GM19395 (cell line): ENCODE measurements at regions not wholly inside any gene's neighbourhood (a gene's known extent, or its start where the extent isn't known, plus 50 kb on each side); places are given as distances from the start of the nearest gene placed in this dataset.
"Not testable (repeated sequence)": the region's sequence is repeated elsewhere in the genome, so short reads cannot be mapped to it uniquely, and the experiment has no call there.

Experiments used
- ATAC-seq: cut with Tn5 transposase; IDR thresholded peaks from one replicate; pipeline ENCODE4 v1.9.1; 2021; ENCODE audit warnings: mild to moderate bottlenecking, moderate library complexity; ENCODE audit not compliant: unreplicated experiment

GRCh38 chr4:1531683-1532548, 125.7 kb upstream of the NKX1-1 start:
- ATAC-seq = no peak

- no peak for ATAC-seq
Measured at GRCh38 chr4:1530356-1530755, 124.1 kb upstream of the NKX1-1 start.

GRCh38 chr4:1524761-1525160, 118.5 kb upstream of the NKX1-1 start:
- no peak for ATAC-seq

DNA sequence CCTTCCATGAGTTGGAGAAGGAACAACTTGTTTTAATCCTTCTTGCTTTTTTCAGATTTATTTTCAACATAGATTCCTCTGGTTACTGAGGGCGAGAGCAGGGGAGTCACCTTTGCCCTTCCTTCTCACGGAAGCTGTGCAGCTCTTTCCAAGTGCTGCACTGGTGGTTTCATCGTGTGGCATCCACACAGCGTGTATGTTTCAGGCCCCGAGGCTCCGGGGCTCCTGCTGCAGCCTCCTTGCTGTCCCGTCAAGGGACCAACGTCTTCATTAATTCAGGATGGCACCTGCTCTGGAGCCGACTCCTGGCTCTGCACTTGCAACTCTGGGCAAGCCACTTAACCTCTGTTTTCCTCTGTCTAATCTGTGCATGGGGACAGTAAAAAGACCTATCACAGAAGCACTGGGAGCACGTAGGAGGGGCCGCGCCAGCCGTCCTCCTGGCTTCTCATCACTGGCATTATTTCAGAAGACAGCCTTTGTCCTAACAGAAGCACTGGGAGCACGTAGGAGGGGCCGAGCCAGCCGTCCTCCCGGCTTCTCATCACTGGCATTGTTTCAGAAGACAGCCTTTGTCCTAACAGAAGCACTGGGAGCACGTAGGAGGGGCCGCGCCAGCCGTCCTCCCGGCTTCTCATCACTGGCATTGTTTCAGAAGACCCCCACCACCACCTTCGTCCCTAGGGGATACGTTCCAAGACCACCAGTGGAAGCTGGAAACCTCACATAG, 117.8 kb upstream of the NKX1-1 start:
- ATAC-seq = no peak

DNA sequence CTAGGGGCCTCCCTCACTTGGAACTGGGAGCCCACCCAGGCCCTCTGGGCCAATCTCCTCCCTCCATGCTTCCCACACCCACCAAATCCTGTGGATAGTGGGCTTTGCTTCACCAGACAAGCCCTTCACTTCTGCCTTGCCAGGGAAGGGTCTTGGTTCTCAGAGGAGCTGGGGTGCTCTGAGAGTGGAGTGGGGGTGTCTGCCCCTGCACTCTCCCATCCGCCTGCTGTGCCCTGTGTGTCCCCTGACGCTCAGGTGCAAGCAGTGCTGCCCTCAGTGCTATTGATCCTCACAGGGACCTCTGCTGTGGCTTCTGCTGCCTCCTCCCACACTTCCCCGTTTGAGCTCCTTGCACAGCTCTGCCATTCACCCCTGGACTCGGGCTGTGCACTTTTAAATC, 117.3 kb upstream of the NKX1-1 start:
- ATAC-seq = no peak

- no peak for ATAC-seq
Measured at GRCh38 chr4:1523033-1523432, 116.8 kb upstream of the NKX1-1 start.

DNA sequence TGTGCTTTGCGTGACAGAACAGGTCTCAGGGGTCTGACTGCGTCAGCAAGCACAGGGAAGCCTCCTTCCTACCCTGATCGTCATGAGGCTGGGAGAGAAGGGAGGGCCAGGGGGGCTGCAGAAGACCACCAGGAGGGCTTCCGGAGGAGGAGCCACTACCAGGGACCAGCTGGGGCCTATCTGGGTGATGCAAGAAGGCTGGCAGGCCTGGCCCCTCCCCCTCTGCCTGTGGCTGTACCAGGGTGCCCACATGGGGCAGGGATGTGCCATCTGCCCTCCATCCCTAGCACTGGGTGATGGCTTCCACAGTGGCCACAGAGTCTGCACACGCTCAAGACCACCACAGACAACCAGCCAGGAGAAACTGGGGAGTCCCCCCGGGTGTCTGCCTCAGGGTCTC, 116.4 kb upstream of the NKX1-1 start:
- ATAC-seq = no peak

- no peak for ATAC-seq
Measured at GRCh38 chr4:1521821-1522361, 115.6 kb upstream of the NKX1-1 start.

DNA sequence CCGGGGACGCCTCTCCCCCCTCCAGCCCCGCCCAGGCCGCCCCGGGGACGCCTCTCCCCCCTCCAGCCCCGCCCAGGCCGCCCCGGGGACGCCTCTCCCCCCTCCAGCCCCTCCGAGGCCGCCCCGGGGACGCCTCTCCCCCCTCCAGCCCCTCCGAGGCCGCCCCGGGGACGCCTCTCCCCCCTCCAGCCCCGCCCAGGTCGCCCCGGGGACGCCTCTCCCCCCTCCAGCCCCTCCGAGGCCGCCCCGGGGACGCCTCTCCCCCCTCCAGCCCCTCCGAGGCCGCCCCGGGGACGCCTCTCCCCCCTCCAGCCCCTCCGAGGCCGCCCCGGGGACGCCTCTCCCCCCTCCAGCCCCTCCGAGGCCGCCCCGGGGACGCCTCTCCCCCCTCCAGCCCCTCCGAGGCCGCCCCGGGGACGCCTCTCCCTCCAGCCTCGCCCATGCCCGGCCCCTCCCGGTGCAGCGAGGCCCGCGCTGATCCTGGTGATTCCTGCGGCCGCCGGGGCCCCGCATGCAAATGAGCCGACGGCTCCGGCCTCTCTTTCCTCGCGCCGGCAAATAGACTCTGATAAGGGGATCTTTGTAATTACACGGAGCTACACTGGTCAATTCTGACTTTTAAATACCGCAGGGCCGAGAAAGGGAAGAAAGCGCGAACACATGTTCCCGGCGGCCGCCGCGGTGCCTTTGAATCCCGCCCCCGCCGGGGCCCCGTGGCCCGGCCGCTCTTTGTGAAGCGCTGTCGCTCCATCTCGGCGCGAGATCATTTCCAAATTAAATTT, 114.7 kb upstream of the NKX1-1 start:
- not testable (repeated sequence) for ATAC-seq

DNA sequence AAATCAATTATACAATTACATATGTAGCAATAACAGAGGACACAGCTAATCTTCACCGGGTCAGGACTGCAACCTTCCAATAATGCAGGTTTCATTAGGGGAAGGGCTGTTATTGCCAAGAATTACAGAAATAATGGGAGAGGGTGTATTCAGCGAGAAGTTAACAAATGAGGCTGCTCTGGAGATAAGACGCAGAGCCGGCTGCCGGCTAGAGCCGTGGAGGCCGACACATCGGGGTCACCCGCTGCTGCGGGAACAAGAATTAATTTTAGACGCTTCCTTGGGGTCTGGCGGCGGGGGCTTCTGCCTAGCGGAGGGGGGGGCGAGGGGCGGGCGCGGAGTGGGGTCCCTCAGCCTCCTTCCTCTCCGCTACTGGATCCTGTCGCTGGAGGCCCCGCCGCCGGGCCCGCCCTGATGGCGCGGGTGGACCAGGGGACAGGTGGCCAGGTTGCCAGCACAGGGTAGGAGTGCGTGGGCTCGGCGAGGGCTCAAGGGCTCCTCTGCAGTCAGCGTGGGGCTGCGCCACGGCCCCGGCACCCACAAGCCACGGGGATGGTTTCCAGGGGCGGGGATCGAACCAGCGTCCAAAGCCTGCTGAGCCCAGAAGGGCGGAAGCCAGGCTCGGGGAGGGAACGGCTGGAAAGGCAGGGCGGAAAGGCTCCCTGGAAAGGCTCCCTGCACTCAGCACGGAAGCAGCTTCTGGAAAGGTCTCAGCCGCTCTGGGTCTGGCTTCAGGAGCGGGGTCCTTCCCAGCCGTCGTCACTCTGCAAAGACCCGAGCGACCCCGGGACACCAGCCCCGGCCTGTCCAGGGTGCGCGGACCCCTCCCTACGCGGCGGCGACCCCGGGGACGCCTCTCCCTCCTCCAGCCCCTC, 113.8 kb upstream of the NKX1-1 start:
- ATAC-seq = no peak

GRCh38 chr4:1518997-1519700, 112.9 kb upstream of the NKX1-1 start:
- ATAC-seq = no peak

DNA sequence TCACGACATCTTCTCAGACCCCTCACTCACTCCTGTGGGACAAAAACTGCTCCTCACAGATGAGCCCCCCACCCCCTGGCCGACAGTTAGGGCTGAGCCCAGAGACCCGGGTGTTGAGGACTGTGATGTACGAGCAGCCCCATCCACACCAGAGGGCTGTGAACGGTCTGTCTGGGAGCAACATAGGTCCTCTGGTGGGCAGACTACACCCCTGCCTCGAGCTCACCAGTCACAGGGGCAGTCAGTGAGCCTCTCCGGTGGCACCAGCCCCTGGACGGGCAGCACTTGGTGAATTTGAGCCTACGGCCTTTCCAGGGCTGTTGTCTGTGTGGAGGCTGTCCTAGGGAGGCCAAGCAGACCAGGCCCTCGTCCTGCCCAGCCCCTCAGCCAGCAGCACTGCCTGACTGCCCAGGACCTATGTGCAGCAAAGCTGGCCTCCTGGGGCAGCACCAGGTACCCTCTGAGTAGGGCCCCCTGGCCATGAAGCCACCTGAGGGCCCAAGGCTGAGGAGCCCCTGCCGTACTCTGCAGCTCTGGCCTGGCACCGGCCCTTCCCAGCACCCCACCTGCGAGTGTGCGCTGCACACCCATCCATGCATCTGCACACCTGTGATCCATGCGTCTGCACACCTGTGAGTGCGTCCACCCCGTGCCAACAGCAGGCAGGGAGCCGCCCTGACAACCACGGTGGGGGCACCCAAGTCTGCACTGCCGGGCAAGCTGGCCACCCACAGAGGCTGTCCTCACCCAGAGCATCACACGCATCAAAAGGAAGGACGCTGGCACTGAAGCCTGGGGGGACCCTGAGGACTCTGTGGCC, 111.6 kb upstream of the NKX1-1 start:
- no peak for ATAC-seq

DNA sequence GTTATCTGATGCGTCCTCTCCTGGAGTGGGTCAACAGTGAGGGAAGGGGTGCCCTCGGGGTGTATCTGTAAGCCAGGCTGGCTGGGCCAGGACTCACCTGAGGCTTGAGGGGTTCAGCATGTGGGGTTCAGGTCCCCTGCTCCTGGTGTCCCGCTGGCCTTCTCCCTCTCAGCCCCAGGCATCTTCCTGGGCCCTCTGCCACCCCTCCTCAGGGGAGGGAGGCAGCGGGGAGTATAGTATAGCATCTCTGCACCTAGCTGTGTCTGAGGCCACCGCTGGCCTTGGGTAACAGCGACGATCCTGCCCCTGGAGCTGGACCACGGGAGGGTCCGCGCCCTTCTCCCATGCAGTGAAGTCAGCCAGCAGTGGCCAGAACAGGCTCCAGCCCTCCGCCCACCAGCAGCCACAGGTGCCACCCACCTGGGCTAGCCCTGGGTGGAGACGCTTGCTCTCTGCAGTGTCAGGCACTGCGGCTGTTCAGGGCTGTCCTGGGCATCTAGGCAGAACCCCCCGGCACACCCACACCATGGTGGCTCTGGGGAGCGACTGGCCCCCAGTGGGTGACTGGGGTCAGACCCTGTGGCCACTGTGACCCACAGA, 110.7 kb upstream of the NKX1-1 start:
- ATAC-seq = no peak

- ATAC-seq = no peak
Measured at GRCh38 chr4:1516261-1516660, 110.0 kb upstream of the NKX1-1 start.

GRCh38 chr4:1515763-1516162, 109.5 kb upstream of the NKX1-1 start:
- ATAC-seq = no peak

- no peak for ATAC-seq
Measured at GRCh38 chr4:1515156-1515555, 108.9 kb upstream of the NKX1-1 start.

- no peak for ATAC-seq
Measured at GRCh38 chr4:1514612-1515011, 108.4 kb upstream of the NKX1-1 start.

- no peak for ATAC-seq
Measured at GRCh38 chr4:1513936-1514483, 107.8 kb upstream of the NKX1-1 start.
